HG03378 (cell line): ENCODE measurements at regions not wholly inside any gene's neighbourhood (a gene's known extent, or its start where the extent isn't known, plus 50 kb on each side); places are given as distances from the start of the nearest gene placed in this dataset.

Experiments used
- ATAC-seq: cut with Tn5 transposase; IDR thresholded peaks from one replicate; pipeline ENCODE4 v1.9.1; 2021; ENCODE audit warnings: mild to moderate bottlenecking, moderate library complexity; ENCODE audit not compliant: unreplicated experiment

- no peak for ATAC-seq
These were observed 168.9 kb downstream of the ERCC6L2 start for GRCh38 chr9:96044401-96044800.

GRCh38 chr9:96040591-96041461, 165.3 kb downstream of the ERCC6L2 start:
- no peak for ATAC-seq

GRCh38 chr9:96038914-96039313, 163.4 kb downstream of the ERCC6L2 start:
- no peak for ATAC-seq

GRCh38 chr9:96038271-96038670, 162.8 kb downstream of the ERCC6L2 start:
- ATAC-seq = no peak

- no peak for ATAC-seq
These were observed 159.1 kb downstream of the ERCC6L2 start for GRCh38 chr9:96034553-96035122.

GRCh38 chr9:96033896-96034295, 158.4 kb downstream of the ERCC6L2 start:
- no peak for ATAC-seq

GRCh38 chr9:96031916-96032534, 156.5 kb downstream of the ERCC6L2 start:
- ATAC-seq = no peak

- no peak for ATAC-seq
These were observed 155.9 kb downstream of the ERCC6L2 start for GRCh38 chr9:96031366-96031824.

GRCh38 chr9:96029722-96030530, 154.4 kb downstream of the ERCC6L2 start:
- no peak for ATAC-seq

GRCh38 chr9:96027251-96028131, 152.0 kb downstream of the ERCC6L2 start:
- ATAC-seq = no peak

- no peak for ATAC-seq
These were observed 151.2 kb downstream of the ERCC6L2 start for GRCh38 chr9:96026655-96027213.

GRCh38 chr9:96025995-96026602, 150.6 kb downstream of the ERCC6L2 start:
- ATAC-seq = no peak

- ATAC-seq = no peak
These were observed 148.0 kb downstream of the ERCC6L2 start for GRCh38 chr9:96023486-96023885.

- no peak for ATAC-seq
These were observed 147.1 kb downstream of the ERCC6L2 start for GRCh38 chr9:96022445-96023051.

- no peak for ATAC-seq
These were observed 146.3 kb downstream of the ERCC6L2 start for GRCh38 chr9:96021551-96022444.

- no peak for ATAC-seq
These were observed 145.5 kb downstream of the ERCC6L2 start for GRCh38 chr9:96020792-96021550.

- no peak for ATAC-seq
These were observed 144.9 kb downstream of the ERCC6L2 start for GRCh38 chr9:96020300-96020791.
